Activated T-cell treated with anti-CD3 and anti-CD28 coated beads, Interleukin-2, amount 50 U/mL, for 72 hours (primary cell): ENCODE measurements at regions not wholly inside any gene's neighbourhood (a gene's known extent, or its start where the extent isn't known, plus 50 kb on each side); places are given as distances from the start of the nearest gene placed in this dataset.

Experiments used
- ATAC-seq, 2 donors: fragments of 150-1000 bp; cut with Tn5 transposase; replicated peaks in 1 of 2; 2 replicates each; pipeline ENCODE4 v1.10.0; 2021; ENCODE audit warnings: moderate library complexity in 2 of 2, mild to moderate bottlenecking in 1 of 2
- DNase-seq, 2 donors: peaks; one replicate each; pipeline ENCODE4 v3.0.0; 2021 to 2022; ENCODE audit warnings: mixed read lengths in 1 of 2
- H3K27ac Mint-ChIP-seq: one replicate; pipeline ENCODE4 v1.8.0; 2022; ENCODE audit warnings: mild to moderate bottlenecking, moderate library complexity, mixed read lengths
- H3K27me3 Mint-ChIP-seq: one replicate; pipeline ENCODE4 v1.8.0; 2022; ENCODE audit warnings: low read depth, mixed read lengths
- H3K36me3 Mint-ChIP-seq, 2 donors: one replicate each; pipeline ENCODE4 v1.8.0; 2022; ENCODE audit warnings: mixed read lengths in 2 of 2, mild to moderate bottlenecking in 1 of 2; ENCODE audit not compliant: insufficient read depth in 2 of 2
- H3K4me1 Mint-ChIP-seq: one replicate; pipeline ENCODE4 v1.8.0; 2022; ENCODE audit warnings: low read depth, mixed read lengths
- H3K4me3 Mint-ChIP-seq, 2 donors: one replicate each; pipeline ENCODE4 v1.8.0; 2022; ENCODE audit warnings: mild to moderate bottlenecking in 2 of 2, mixed read lengths in 2 of 2, moderate library complexity in 2 of 2
- H3K9me3 Mint-ChIP-seq, 2 donors: one replicate each; pipeline ENCODE4 v1.8.0; 2022; ENCODE audit warnings: mixed read lengths in 2 of 2

DNA sequence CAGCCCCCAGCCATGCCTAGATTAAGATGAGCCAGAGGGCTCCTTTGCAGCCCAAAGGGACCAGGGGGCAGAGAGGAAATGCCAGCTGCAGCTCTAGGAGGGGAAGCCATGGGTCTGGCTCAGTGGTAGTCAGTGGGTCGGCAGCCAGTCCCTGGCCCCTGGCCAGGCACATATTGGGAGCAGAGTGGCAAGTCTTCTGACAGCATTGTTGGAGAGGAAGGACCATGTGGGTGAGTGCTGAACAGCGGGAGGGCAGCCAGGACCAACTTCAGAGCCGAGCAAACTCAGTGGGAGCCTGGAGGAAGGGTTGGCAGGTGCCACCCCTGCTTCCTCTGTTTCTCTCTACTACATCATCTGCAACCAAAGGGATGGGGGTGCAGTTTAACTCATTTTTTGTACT lies 140.5 kb upstream of the PELI1 start:
- no peak for ATAC-seq

DNA sequence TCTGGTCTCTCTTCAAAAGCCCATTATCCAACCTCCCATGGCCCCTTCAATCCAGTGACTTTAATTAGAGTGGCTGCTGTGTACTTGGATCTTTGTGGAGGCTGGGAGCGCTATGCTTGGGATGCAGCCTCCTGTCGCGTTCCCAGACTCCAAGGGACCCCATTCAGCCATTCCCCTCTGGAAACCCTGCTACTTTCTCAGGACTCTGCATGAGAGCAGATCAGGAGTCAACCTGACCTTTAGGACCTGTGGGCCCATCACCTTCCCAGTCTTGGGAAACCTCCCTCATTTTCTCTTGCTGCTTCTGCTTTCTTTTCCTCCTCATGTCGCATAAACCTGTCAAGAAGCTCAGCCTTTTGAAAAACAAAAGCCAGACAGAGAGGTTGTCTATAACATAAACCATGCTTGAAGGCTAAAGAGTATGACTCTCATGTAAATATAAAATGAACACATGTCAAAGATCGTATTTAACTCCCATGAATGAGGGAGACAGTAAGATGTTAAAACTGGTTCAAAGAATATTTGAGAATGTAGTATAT lies 143.1 kb upstream of the PELI1 start:
- Mint-ChIP-seq H3K27ac (no peak overlapping the region), H3K4me1 (no peaks in the 10 kb centered on the region), H3K4me3 (no peak overlapping the region), H3K27me3 (no peaks in the 10 kb centered on the region), H3K36me3 (no peaks in the 10 kb centered on the region), H3K9me3 (peaks cover 0 to 3% of the 10 kb centered on the region in 2 donors)
- DNase-seq: no peak
- ATAC-seq: no peak

More for the DNA sequence above, 140.5 kb upstream of the PELI1 start:
- Mint-ChIP-seq H3K27ac (peak overlapping the region; percentile 10), H3K36me3 (no peaks in the 10 kb centered on the region), H3K27me3 (no peaks in the 10 kb centered on the region), H3K4me1 (no peaks in the 10 kb centered on the region), H3K9me3 (no peaks in the 10 kb centered on the region), H3K4me3 (no peak overlapping the region)
- no peak for DNase-seq

DNA sequence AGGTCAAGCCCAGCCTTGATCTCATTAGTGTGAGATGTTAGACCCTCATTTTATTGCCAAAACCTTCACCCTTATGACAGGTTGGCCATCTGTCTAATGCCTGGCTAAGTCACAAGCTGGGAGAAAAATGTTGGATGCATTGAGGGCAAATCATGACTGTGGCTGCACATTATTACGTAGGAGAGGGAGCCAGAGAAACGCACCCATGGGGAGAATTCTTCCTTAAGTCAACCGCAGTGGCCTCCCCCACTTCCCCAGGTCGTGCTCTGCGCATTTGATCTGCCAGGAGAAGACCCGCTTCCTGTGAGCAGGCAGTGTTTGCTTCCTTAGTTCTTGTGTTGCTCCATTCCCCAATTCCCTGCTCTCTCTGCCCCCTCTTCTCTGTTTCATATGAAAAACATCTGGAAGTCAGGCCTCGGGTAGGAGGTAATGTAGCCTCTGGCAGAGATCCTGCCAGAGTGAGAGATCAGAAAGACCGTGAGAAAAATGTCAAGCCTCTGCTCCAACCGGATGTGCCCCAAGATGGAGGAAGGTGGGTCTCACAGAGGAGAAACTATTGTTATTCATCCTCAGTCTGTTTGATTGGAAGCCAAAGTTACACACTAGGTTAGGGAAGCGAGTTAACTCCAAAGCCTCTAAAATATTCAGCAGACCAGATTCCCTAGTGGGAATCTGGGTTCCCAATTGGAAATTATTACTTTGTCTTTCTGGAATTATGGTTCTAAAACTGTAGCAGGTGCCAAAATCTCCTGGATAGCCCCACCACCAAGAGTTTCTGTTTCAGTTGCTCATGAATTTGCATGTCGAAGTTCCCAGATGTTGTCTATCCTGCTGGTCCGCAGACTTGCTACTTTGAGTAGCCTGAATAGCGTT lies 144.3 kb upstream of the PELI1 start:
- no peak overlapping the region for H3K4me3 Mint-ChIP-seq
- no peak overlapping the region for H3K27ac Mint-ChIP-seq
- H3K9me3 Mint-ChIP-seq: peaks cover 0 to 5% of the 10 kb centered on the region in 2 donors
- ATAC-seq (no peak), DNase-seq (no peak)
- H3K36me3 Mint-ChIP-seq: no peaks in the 10 kb centered on the region
- H3K27me3 Mint-ChIP-seq: no peaks in the 10 kb centered on the region
- no peaks in the 10 kb centered on the region for H3K4me1 Mint-ChIP-seq

DNA sequence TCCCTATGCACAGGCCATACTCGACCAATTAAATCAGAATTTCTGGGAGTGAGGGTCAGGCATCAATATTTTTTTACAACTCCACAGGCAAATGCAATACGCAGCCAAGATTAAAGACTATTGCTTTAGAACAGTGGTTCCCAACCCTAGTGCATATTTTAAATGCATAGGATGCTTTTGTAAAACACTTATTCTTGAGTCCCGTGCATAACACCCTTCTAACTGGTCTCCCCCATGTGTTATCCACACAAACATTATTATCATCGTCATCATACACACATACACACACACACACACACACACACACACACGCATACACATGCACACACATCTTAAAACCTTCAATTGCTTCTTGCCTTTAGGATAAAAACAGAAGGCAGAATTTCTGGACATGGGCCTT lies 145.0 kb upstream of the PELI1 start:
- no peaks in the 10 kb centered on the region for H3K27me3 Mint-ChIP-seq
- DNase-seq: no peak
- no peak overlapping the region for H3K4me3 Mint-ChIP-seq
- peaks cover 0 to 5% of the 10 kb centered on the region in 2 donors for H3K9me3 Mint-ChIP-seq
- no peak for ATAC-seq
- H3K4me1 Mint-ChIP-seq: no peaks in the 10 kb centered on the region
- H3K27ac Mint-ChIP-seq: no peak overlapping the region
- H3K36me3 Mint-ChIP-seq: no peaks in the 10 kb centered on the region

DNA sequence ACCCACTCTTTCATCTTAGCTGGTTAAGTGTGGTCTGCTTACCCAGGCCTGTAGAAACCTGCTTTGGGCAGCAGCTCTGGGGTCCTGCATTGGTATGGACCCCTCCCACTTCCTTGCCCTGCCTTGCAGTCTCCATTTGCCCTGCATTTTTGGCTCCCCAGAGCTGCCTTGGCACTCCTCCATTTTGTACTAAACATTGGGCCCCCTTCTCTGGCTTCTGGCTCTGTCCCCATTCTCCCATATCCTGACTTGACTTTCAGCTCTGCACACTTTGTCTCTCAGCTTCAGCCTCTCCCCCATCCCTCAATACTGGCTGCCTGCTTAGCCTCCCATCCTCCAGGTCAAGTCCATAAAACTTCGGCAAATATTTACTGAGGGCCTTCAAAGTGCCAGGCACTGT lies 145.5 kb upstream of the PELI1 start:
- H3K27ac Mint-ChIP-seq: no peak overlapping the region
- H3K27me3 Mint-ChIP-seq: no peaks in the 10 kb centered on the region
- ATAC-seq: no peak
- peaks cover 1% of the 10 kb centered on the region for H3K4me1 Mint-ChIP-seq
- peaks cover 0 to 5% of the 10 kb centered on the region in 2 donors for H3K9me3 Mint-ChIP-seq
- H3K36me3 Mint-ChIP-seq: no peaks in the 10 kb centered on the region
- DNase-seq: no peak
- H3K4me3 Mint-ChIP-seq: no peak overlapping the region

DNA sequence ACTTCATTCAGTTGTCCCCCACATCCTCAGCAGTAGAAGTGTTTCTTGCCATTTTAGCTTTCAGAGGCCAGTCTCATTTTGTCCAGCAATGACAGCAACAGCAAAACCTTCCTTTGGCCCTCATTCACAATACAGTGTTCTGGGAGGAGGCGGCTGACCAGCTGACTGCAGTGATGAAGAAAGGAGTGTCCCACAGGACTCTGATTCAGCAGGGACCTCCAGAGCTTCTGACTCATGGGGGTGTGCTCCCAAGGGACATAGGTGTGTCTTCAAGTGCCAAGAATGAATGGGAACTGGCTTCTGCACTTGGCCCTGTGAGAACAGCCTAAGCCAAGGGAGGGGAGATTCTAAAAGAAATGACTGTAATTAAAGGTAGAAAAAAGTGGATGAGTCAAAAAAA lies 147.0 kb upstream of the PELI1 start:
- no peak overlapping the region for H3K27ac Mint-ChIP-seq
- no peaks in the 10 kb centered on the region for H3K27me3 Mint-ChIP-seq

DNA sequence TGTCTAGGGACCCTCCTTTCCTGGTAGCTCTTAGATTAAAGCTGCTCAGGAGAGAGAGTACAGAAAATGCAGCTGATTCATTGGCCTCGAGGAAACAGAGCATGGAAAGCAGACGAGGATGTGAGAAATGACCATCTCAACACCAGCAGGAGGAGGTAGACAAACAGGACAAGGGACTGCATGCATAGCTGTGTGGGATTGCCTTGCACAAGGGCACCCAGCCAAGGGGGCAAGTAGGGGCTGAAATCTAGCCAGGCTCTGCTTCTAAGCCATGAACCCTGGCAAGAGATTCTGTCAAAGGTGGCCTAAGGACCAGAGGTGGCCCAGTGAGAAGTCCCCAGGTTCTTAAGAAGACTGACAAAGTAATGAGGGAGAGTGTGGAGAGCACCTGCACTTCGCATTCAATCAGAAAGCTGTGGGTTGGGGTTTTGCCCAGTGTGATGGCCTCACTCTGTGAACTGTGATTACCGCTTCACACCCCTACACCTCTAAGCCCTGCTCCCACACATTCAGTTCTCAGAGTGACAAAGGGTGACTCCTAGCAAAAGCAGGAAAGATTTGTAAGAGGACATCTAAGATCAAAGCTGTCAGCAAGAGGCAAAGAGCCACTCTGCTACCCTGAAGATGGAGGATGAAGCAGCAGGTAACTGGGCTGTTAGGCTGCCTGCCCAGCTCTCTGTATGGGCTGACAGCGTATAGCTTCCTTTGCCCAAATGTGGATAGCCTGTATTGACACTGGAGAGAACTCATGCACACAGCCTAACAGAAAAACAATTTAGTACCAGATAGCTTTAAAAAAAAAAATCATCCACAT lies 151.3 kb upstream of the PELI1 start:
- Mint-ChIP-seq H3K9me3 (peaks cover 0 to 2% of the 10 kb centered on the region in 2 donors), H3K27ac (no peak overlapping the region), H3K4me3 (peak overlapping the region; percentile 60 to 61), H3K36me3 (peaks cover 0 to 3% of the 10 kb centered on the region in 2 donors), H3K4me1 (peaks cover 28% of the 10 kb centered on the region), H3K27me3 (no peaks in the 10 kb centered on the region)
- DNase-seq (peak; percentile 72 to 78), ATAC-seq (peak; percentile 98 to 99)

More for the DNA sequence above, 147.0 kb upstream of the PELI1 start:
- ATAC-seq (no peak), DNase-seq (no peak)
- Mint-ChIP-seq H3K4me1 (peaks cover 16% of the 10 kb centered on the region), H3K36me3 (no peaks in the 10 kb centered on the region), H3K4me3 (no peak overlapping the region), H3K9me3 (peaks cover 0 to 5% of the 10 kb centered on the region in 2 donors)

DNA sequence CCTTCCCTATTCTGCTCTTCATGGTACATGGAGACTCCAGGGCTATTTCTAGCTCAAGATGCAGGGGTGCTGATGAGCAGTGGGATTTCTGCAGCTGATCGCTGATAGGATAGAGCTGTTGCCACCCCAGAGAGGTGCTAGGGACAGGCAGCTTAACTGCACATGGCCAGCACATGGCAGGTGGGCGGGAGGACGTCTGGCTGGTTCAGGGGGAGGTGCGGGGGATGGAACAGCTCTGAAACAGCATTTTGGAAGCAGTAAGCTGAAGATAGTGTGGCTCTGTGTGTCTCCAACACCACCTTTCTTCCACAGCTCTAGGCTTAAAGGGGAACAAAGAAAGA lies 151.9 kb upstream of the PELI1 start:
- Mint-ChIP-seq H3K36me3 (peaks cover 0 to 3% of the 10 kb centered on the region in 2 donors), H3K27ac (no peak overlapping the region), H3K9me3 (peaks cover 0 to 2% of the 10 kb centered on the region in 2 donors), H3K4me3 (peak overlapping the region; percentile 60 to 61), H3K27me3 (no peaks in the 10 kb centered on the region), H3K4me1 (peaks cover 28% of the 10 kb centered on the region)
- ATAC-seq (peak in 1 of 2 donors; percentile 11), DNase-seq (no peak)

DNA sequence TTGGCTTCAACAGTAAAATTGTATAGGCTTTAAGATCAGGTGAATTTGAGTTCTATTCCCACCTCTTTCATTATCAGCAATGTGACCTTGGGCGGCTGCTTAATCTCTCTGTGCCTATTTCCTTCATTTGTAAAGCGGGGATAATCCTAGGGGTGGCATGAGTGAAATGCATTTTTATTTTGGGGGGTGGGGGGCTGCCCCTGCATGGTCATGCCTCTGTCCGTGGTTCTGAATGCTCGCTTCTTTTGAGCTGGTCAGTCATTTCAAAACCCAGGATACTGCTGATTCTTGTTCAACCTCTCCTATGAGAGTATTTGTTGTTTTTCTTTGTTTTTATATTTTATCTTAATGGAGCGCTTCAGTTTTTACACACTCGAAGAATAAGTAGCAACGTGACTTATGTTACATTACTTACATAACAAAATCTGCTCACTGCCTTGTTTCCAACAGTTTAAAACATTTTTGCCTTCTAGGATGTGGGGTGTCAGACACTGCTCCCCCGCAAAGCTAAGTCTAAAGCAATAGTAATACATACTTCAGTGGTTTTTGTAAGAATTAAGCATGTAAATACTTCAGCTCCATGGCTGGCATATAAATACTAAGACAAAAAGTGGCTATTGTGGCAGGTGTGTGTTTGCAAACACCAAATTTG lies 152.6 kb upstream of the PELI1 start:
- DNase-seq: no peak
- H3K9me3 Mint-ChIP-seq: peaks cover 0 to 2% of the 10 kb centered on the region in 2 donors
- H3K4me1 Mint-ChIP-seq: peaks cover 28% of the 10 kb centered on the region
- H3K27me3 Mint-ChIP-seq: no peaks in the 10 kb centered on the region
- H3K27ac Mint-ChIP-seq: no peak overlapping the region
- no peak for ATAC-seq
- H3K4me3 Mint-ChIP-seq: no peak overlapping the region
- H3K36me3 Mint-ChIP-seq: peaks cover 0 to 3% of the 10 kb centered on the region in 2 donors

DNA sequence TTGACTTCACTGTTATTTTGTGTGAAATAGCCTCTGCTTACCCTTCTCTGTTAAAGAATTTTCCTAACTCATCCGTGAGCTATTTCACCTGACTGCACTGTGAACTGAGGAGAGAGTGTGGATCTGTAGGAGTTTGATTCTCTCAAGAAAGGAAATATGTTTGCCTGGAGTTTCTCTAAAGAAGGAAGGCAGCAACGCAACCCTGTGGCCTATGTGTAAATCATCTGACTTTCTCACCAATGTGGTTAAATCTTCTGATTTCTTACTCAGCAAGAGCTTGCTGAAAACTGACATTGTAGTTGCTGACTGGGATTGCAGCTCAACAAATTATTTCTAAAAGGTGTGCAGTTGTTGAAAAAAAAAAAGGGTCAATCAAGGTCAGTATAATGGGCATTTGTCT lies 153.9 kb upstream of the PELI1 start:
- no peaks in the 10 kb centered on the region for H3K27me3 Mint-ChIP-seq
- peak overlapping the region; percentile 14 for H3K27ac Mint-ChIP-seq
- H3K4me1 Mint-ChIP-seq: peaks cover 28% of the 10 kb centered on the region
- H3K4me3 Mint-ChIP-seq: peak overlapping the region in 1 of 2 donors; percentile 3
- DNase-seq (no peak), ATAC-seq (no peak)
- H3K9me3 Mint-ChIP-seq: peaks cover 0 to 2% of the 10 kb centered on the region in 2 donors
- peaks cover 0 to 3% of the 10 kb centered on the region in 2 donors for H3K36me3 Mint-ChIP-seq

DNA sequence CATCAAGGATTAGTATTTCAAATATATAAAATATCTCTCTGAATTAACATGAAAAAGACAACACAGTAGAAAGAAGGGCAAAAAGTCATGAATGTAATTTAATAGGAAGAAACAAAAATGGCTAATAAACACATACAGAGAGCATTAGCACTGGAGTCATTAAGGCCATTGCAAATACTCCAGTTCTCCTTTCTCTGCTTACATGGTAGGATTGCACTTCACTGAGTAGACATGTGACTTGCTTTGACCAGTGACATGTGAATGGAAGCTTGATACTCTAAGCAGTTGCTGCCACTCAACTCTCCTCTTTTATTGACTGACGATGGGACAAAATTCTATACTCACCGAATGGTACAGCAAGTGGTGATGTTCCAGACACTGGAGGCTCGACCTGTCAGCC lies 153.9 kb upstream of the LGALSL start:
- peaks cover 24% of the 10 kb centered on the region for H3K4me1 Mint-ChIP-seq
- DNase-seq (no peak), ATAC-seq (no peak)
- H3K27me3 Mint-ChIP-seq: no peaks in the 10 kb centered on the region
- peaks cover 0 to 3% of the 10 kb centered on the region in 2 donors for H3K36me3 Mint-ChIP-seq
- H3K27ac Mint-ChIP-seq: no peak overlapping the region
- no peaks in the 10 kb centered on the region for H3K9me3 Mint-ChIP-seq
- H3K4me3 Mint-ChIP-seq: no peak overlapping the region

DNA sequence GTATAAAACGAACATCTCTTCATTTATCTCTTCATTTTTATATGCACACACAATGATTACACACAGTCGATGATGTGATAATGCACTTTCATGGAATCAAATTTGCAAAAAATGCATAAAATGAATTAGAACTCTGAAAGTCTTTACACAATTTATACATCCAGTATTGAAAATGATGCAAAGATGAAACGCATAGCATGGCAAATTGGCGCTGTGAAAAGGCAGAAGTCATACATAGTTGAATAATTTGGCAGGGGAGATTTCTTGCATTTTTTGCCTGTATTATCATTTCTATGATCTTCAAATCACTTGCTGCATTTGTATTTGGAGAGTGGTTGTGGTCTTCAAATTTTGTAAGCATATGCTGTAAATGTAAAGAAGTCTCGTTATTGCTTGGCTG lies 150.7 kb upstream of the LGALSL start:
- Mint-ChIP-seq H3K27me3 (no peaks in the 10 kb centered on the region), H3K4me3 (no peak overlapping the region)
- no peak for ATAC-seq

DNA sequence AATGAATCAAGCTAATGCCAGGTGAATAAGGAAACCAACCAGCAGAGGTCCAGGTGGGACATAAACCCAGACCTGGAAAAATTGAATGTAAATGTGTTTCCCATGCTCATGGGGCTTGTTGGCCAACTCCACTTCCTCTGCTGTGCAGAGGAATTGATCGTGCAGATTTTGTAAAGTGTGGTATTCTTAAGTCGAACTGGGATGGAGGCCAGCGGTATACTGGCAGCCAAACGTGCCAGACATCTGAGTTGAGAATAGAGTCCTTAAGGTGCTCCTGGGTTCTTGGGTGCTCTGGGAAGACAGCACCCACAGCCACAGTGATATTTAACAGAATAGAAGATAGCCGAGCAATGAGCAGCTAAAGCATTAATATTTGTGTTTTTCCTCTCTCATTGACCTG lies 146.5 kb upstream of the LGALSL start:
- Mint-ChIP-seq H3K27me3 (no peaks in the 10 kb centered on the region), H3K4me3 (no peak overlapping the region), H3K4me1 (peaks cover 3% of the 10 kb centered on the region), H3K9me3 (peaks cover 0 to 2% of the 10 kb centered on the region in 2 donors), H3K27ac (no peak overlapping the region), H3K36me3 (no peaks in the 10 kb centered on the region)
- DNase-seq (no peak), ATAC-seq (no peak)

More for the DNA sequence above, 150.7 kb upstream of the LGALSL start:
- Mint-ChIP-seq H3K4me1 (peaks cover 3% of the 10 kb centered on the region), H3K27ac (no peak overlapping the region), H3K9me3 (peaks cover 0 to 2% of the 10 kb centered on the region in 2 donors), H3K36me3 (peaks cover 0 to under 1% of the 10 kb centered on the region in 2 donors)
- DNase-seq: no peak
